SW480 (cell line): ENCODE measurements at regions not wholly inside any gene's neighbourhood (a gene's known extent, or its start where the extent isn't known, plus 50 kb on each side); places are given as distances from the start of the nearest gene placed in this dataset.
"Not testable (repeated sequence)": the region's sequence is repeated elsewhere in the genome, so short reads cannot be mapped to it uniquely, and the experiment has no call there.

Source experiments
- DNase-seq: peaks from one replicate; pipeline ENCODE4 v3.0.0-alpha.2; 2016; ENCODE audit warnings: low spot score

DNA sequence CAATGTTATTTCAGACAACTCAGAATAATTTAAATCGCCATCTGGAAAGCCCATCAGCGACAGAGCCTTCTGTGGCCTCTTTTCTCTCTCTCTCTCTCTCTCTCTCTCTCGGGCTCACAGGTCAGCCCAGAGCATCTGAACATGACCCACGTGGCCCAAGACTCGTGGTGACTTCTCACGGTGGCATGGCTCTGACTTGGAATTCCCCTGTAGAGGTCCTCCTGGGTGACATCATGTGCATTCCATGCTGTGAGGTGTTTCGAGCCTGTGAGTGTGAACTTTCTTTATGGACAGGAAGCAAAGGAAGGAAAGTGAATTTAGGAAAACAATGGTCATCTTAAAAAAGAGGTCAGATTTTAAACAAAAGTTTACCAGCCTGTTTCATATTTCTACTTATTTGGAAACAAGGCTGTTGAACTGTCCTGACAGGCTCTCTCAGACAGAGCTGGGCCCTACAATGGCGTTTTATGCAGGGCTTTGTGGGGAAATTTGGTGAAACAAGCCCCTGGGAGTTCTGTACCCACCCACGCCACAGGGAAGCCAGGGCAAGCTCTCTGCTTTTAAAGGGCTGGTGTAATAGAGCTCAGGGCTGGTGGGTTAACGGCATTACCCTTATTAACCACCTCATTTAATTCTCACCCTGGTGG lies 359.7 kb upstream of the ZNF32 start:
- peak; percentile 38 for DNase-seq

DNA sequence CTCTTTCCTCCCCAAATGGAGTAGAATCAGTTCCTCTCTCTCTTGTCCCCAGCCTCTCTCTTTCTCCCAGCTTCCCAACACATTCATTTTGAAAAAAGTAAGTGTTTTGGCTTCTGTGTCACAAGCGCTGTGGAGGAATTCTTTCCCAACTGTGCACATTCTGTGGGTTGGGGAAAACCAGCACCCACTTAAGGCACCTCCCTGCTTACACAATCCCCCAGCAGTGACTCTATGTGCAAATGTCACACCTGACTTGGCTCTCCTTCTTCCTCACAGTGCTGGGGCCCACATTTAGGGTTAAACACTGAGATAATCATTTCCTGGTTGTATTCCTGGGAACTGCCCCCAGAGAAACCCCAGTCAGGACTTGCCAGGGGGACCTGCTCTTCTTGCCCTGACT lies 358.1 kb upstream of the ZNF32 start:
- no peak for DNase-seq

DNA sequence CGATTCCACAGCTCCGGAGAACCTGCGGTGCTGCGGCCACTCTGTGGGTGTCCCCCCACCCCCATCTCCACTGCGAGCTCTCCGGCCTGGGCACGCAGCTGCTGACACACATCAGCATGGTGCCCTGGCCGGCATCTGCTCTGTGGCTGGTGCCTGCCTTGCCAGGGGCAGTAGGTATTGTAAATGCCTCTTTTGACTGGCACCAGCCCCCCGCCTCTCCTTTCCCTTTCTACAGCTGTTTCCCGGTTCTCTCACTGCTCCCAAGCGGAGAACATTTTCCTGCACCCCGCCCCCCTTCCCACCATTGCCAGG lies 357.1 kb upstream of the ZNF32 start:
- DNase-seq = no peak

DNA sequence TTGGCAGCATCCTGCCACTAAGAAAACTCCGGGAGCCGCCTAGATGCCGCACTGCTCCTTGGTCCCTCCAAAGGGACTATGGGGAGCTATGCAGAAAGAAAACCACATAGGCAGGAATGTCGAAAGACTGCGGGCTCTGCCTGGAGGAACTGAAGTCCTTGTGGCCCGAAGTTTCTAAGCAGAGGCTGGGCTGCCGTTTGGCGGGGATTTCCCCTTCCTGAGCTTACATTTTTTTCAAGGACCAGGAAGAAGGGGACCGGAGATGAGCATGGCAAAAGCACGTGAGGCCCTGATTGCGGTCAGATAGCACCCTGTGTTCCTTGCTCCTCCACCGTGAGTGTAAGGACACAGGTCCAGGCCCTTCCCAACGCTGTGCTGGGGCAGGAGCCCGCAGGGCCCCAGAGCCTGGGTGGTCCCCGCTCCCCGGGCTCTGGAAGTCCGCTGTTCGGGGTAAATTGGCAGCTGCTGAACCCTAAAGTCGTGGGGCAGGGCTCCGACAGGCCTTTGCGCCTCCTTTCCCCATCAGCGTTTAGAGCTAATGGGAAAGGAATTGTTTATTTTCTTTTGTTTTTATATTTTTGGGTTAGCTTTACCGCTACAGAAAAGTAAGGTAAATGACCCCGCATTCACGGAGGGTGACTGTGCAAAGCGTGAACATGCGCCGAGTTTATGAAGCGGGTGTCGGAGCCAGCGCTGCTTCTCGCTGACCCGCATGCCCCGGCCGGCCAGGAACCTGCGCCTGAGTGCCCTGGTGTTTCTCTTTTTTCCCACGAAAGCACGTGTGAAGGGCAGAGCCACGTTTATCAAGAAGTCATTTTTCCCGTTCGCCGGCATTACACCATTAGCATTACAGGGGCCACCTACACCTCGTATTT lies 356.5 kb upstream of the ZNF32 start:
- DNase-seq = no peak

DNA sequence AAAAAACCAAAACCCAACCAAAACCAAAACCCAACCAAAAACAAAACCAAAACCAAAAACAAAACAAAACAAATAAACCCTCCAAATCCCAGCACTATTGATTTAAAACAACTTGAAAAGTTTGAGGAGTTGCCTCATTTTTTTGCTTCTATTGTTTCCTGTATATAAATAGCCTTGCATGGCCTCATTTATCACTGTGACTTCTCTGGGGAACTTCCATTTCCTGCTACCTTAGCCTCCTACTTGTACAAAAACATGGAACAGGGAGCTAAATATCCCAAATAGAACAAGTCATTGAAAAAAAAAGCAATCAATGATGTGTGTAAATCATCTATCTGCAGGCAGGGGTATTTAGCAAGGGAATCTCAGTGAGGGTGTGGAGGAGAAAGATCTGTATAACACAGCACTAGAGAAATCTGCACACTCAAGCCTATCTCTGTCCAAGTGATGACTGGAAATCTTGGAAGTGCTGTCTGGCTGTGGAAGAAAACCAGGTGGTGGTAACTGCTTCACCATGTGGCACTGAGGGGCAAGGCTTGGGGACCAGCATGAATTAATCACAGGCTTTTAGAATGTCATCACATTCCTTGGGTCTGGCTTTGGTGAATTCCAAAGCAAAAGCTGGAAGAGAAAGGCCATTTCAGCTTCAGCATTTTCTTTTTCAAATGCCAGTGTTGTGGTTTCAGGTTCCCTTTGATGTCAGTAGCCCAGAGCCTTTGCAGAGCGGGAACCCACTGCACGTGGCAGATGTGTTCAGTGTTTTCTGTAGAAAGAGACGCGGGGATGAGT lies 349.5 kb upstream of the ZNF32 start:
- DNase-seq = peak; percentile 54

DNA sequence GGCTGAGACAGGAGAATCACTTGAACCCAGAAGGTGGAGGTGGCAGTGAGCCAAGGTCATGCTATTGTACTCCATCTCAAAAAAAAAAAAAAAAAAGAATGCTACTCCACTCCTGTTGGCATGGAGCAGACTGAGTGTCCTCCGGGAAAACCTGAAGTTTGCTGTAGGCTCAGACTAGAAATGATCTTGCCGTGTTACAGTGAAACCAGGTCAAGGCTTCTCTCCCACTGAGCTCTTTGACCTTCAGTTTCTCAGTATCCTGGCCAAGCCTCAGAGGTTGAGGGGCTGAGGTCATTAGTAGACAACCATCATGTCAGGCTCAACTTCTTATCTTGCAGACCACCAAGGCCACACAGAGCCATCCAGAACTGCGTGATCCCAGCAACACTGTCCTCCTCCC lies 348.6 kb upstream of the ZNF32 start:
- no peak for DNase-seq

DNA sequence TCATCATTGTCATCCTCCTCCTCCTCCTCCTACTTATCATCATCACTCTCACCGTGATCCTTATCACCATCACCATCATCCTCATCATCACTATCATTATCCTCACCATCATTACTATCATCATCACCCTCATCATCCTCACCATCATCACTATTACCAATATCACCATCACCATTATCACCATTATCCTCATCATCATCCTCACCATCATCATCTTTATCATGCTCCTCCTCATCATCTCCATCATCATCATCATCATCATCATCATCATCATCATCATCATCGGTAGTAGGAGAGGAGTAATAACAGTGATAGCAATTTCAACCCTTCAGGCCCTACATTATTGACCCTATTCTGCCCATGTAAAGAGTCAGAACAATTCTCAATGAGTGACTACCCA lies 345.9 kb upstream of the ZNF32 start:
- no peak for DNase-seq

DNA sequence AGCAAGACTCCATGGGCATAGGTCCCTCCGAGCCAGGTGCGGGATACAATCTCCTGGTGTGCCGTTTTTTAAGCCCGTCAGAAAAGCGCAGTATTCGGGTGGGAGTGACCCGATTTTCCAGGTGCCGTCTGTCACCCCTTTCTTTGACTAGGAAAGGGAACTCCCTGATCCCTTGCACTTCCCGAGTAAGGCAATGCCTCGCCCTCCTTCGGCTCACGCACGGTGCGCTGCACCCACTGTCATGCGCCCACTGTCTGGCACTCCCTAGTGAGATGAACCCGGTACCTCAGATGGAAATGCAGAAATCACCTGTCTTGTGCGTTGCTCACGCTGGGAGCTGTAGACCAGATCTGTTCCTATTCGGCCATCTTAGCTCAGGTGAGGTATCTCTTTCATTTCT lies 344.1 kb upstream of the ZNF32 start:
- DNase-seq = not testable (repeated sequence)

DNA sequence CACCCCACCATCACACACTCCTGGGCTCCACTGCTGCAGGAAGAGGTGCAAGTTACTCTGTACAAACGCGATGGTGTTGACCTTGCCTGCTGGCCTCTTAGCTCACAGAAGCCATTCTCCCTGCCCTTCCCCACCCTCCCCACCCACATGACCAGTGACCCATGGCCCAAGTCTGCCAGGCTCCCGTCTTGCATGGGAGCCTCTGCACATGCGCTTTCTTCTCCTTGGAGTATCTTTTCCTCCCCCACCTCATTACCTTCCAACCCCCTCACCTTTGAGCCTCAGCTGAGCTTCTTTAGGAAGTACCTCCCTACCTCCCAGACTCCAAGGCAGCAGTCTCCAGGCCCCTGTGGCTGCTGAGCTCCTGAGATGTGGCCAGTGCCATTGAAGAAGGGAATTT lies 337.7 kb upstream of the ZNF32 start:
- DNase-seq = no peak

DNA sequence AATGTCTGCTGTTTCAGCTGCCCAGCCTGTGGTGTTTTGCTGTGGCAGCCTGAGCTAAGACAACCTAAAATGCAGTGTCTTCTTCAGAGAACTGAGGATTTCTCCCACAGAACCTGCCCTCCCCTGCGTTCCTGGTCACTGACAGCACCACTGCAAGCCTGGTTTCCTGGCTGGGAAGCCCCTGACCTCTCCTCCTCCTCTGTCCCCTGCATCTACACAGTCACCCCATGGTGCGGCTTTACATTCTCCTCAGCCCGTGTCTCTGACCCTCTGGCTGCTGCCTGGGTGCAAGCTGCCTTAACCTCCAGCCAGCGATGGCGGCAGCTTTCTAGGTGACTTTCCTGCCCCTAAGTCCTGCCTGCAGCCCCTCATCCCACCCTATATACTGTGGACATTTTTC lies 337.3 kb upstream of the ZNF32 start:
- DNase-seq = no peak

DNA sequence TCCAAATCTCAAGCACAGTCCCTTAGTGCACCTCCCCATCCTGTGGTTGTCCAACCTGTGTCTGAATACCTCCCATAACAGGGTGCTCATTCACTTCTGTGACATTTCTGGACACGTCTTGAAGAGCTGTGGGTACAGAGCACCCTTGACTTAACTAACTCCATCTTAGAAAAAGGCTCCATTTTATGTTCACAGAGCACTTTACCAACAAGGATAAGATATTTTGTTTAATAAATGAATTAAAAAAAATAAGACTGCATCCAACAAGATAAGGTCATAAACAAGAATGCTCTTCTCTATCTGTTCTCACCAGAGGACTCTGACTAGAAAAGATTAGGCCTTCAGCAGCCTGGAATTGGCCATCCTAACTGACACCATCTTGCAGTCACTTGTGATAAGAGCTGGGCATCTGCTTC lies 335.2 kb upstream of the ZNF32 start:
- no peak for DNase-seq

DNA sequence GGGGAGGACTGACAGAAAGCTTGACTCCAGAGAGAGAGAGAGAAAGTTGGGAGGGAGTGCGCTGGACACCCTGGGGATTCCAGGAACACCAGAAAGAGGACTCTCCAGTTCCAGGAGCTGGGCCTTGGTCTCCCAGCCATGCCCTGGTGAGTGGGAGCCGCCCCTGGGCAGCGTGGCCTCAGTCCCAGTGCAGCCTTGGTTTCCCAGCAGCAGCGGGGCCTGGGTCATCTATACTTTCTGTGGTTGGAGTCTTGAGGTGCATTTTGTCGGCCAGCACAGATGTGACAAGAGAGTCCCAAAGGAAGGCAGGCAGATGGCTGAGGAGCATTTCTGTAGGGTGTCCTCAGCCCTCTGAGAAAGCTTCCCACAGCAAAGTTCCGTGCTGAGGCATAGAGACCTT lies 334.7 kb upstream of the ZNF32 start:
- DNase-seq = no peak

DNA sequence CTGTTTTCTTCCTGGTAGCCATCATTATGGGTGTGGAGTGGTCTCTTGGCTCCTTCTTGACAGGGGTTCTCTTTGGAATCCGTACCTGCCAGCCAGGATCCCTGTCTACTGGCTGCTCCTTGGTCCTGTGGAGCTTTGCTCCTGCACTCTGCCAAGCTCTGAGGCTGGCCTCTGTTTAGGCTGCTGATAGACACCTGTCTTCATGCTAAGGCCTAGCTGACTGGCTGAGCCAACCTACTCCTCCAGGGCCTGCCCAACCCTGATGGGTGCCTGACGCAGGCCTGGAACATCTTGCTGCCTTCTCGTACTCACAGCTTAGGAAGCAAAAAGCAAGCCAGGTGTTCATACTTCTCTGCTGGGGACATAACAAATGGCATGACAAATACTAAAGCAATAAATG lies 333.6 kb upstream of the ZNF32 start:
- no peak for DNase-seq

DNA sequence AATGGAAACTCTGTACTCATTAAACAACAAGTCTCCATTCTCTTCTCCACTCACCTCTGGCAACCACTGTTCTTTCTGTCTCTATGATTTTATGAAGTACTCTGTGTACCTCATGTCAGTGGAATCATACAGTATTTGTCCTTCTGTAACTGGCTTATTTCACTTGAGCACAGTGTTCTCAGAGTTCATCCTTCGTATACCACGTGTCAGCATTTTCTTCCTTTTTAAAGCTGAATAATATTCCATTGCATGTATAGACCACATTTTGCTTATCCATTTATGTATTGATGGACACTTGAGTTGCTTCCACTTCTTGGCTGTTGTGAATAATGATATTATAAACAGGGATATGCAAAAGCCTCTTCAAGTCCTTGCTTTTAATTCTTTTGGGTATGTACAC lies 333.0 kb upstream of the ZNF32 start:
- no peak for DNase-seq

DNA sequence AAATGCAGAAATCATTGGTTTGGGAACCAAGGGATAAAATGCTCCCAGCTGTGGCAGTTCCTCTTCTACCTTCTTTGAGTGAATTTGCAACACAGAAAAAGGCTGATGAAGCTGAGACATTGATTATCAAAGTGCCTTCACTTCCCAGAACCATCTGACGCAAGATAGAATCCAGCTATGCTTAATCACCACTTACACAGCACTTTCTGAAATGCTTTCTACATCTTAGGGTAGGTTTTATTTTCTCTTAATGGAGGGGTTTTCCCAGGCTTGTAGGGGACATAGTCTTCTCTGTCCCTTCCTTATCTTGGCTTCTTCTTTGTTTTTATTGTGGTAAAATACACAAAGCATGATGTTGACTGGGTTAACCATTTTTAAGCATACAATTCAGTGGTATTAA lies 332.6 kb upstream of the ZNF32 start:
- DNase-seq = no peak

DNA sequence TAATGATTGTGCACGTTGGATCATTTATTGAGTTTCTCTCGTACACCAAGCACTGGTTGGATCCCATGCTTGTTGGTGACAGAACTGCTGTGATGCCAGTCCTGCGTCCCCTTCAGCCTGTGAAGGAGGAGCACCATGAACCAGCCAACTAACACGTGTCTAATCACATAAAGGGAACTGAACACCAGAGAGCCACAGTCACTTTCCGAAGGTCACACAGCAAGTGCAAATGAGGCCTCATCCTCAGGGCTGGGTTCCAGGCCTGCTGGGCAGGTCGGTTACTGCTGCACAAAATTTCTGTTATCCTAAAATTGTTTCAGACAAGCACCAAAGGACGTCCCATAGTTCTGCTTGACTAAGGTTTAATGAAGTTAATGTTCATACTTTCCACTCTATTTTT lies 332.0 kb upstream of the ZNF32 start:
- no peak for DNase-seq

DNA sequence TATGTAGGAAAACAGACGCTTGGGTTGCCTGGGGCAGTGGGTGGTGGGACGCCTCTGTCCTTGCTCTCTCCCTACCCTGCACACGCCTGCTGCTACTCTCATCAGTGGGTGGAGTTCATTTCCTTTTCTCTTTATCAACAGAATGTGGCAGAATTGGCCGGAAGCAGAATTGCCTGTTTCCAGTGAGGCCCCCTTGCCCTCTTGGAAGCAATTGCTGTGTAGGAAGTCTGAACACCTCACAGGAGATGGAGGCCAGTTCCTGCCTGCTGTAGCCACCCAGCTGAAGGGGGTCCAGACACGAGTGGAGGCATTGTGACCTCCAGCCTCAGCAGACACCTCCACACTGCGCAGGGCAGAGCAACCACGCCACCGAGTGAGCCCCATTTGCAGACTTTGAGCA lies 331.6 kb upstream of the ZNF32 start:
- no peak for DNase-seq

DNA sequence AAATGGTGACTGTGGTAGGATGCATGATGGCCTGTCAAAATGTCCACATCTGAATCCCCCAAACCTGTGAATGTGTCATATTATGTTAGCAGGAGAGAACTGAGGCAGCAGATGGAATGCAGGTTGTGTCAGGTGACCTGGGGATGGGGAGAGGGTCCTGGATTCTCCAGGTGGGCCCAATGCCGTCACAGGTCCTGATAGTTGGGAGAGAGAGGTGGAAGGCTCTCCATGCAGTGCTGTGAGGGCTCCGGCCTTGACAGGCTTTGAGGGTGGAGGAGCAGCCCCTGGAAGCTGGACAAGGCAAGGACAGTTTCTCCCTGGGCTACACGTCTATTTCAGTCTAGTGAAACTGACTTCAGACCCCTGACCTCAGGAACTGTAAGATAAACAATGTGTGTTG lies 330.9 kb upstream of the ZNF32 start:
- DNase-seq = no peak

DNA sequence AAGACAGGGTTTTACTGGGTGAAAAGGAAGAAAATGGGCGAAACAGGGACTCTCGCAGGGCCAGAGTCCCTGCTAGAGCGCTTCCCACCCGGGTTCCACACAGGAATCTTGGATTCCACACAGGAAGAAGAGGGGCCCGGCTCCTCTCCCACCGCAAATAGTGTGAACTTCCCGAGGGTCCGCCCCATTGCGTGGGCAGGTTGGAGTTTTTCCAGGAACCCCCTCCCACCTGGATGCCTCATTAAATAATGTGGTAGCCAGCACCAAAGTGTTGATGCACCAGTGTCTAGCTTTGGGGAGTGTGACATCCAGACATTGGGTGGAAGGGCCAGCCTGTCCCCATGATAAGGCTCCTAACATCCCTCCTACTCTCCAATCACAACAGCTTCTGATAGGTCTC lies 330.3 kb upstream of the ZNF32 start:
- DNase-seq = no peak

DNA sequence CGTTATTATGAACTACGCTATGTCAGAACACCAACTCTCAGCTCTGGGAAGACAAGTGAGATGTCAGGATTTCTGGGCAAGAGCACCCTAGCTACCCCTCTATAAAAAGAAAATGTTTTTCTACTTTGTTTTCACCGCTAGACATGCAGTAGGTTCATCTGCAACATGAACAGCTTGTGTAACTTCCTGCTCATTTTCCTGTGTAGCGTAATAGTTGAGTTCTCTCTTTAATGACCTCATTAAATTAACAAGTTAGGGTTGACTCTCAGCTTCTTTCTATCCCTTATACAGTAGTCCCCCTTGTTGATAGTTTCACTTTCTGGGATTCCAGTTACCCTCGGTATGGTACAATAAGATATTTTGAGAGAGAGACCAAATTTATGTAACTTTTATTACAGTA lies 329.4 kb upstream of the ZNF32 start:
- DNase-seq = no peak

DNA sequence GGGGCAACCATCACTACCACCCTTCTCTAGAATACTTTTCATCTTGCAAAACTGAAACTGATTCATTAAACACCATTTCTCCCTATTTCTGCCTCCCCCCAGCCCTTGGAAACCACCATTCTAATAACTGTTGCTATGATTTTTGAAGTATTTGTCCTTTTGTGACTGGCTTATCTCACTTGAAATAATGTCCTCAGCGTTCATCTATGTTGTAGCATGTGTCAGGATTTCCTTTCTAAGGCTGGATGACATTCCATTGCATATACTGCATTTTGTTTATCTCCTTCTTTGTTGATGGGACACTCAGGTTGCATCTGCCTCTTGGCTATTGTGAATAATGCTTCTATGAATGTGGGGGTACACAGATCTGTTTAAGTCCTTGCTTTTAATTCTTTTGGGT lies 327.6 kb upstream of the ZNF32 start:
- DNase-seq = no peak

DNA sequence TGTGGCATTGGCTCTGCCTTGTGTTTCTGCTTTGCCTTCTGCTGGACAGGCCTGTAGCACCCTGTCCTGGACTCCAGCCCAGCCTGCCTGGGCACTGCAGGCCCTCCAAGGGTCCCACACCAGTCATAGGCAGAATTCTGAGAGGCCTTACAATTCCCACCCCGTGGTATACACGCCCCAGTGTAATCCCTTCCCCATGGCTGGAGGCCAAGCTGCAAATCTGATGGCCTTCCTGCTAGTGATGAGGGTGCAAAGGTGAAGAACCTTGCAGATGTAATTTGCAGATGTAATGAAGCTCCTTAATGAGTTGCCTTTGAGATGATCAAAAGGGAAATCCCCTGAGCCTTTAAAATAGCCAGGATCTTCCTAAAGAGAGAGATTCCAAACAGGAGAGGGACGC lies 325.1 kb upstream of the ZNF32 start:
- DNase-seq = no peak

DNA sequence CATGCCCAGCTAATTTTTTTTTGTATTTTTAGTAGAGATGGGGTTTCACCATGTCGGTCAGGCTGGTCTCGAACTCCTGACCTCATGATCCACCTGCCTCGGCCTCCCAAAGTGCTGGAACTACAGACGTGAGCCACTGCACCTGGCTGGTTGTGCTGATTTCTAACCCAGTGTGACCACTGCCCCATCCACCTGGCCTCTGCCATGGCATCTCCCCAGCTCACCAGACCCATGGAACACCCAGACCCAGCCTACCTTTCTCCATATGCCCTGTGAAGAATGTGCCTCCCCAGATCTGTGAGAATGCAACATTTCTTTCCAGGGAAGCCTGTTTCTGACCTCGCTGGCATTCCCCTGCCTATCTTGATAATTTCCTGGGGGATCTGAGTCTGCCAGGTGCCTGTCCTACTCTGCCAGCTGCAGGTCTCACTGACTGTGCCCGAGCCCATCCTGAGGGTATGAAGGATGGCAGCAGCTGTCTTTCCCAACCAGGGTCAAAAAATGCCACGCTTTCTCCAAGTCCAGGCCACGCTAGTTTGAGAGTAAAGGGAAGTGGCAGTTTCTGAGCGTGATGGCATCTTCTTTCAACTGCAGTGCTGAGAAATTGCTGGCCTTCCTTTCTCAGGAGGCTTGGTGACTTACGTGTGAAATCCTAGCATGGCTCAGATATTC lies 324.4 kb upstream of the ZNF32 start:
- no peak for DNase-seq
